DMS114 treated with DMSO at 0.1 percent for 48 hours (cell line): ENCODE measurements at regions not wholly inside any gene's neighbourhood (a gene's known extent, or its start where the extent isn't known, plus 50 kb on each side); places are given as distances from the start of the nearest gene placed in this dataset.

Source experiments
- DNase-seq: peaks from one replicate; lab custom pipeline; 2025; ENCODE audit not compliant: unreplicated experiment; lab: John Stamatoyannopoulos, UW

GRCh38 chr5:71864730-71865601, 145.9 kb downstream of the CARTPT start:
- no peak for DNase-seq

- no peak for DNase-seq
Observed at GRCh38 chr5:71865665-71866320, 146.7 kb downstream of the CARTPT start.

- no peak for DNase-seq
Observed at GRCh38 chr5:71872311-71872864, 153.3 kb downstream of the CARTPT start.

GRCh38 chr5:71873191-71873591, 154.1 kb downstream of the CARTPT start:
- no peak for DNase-seq

GRCh38 chr5:71874521-71874920, 155.4 kb downstream of the CARTPT start:
- DNase-seq = no peak

- DNase-seq = no peak
Observed at GRCh38 chr5:71877511-71877910, 158.4 kb downstream of the CARTPT start.

- DNase-seq = no peak
Observed at GRCh38 chr5:71880536-71880935, 161.5 kb downstream of the CARTPT start.

GRCh38 chr5:71882826-71883741, 164.0 kb downstream of the CARTPT start:
- DNase-seq = no peak

- DNase-seq = no peak
Observed at GRCh38 chr5:71883742-71884103, 164.6 kb downstream of the CARTPT start.

- DNase-seq = no peak
Observed at GRCh38 chr5:71884926-71885325, 165.9 kb downstream of the CARTPT start.

- DNase-seq = no peak
Observed at GRCh38 chr5:71886406-71886805, 167.3 kb downstream of the CARTPT start.

GRCh38 chr5:71887680-71888079, 168.6 kb downstream of the CARTPT start:
- DNase-seq = peak; percentile 40

GRCh38 chr5:71891406-71891805, 172.3 kb downstream of the CARTPT start:
- no peak for DNase-seq

- no peak for DNase-seq
Observed at GRCh38 chr5:71891856-71892255, 172.8 kb downstream of the CARTPT start.

- no peak for DNase-seq
Observed at GRCh38 chr5:71892641-71893365, 173.7 kb downstream of the CARTPT start.

- no peak for DNase-seq
Observed at GRCh38 chr5:71893451-71893850, 174.4 kb downstream of the CARTPT start.

GRCh38 chr5:71894091-71894490, 175.0 kb downstream of the CARTPT start:
- DNase-seq = no peak

- no peak for DNase-seq
Observed at GRCh38 chr5:71895546-71895945, 176.5 kb downstream of the CARTPT start.

GRCh38 chr5:71899865-71900342, 180.8 kb downstream of the CARTPT start:
- no peak for DNase-seq

GRCh38 chr5:71903808-71904207, 184.7 kb downstream of the CARTPT start:
- DNase-seq = no peak
